ENCODE measurements at regions not wholly inside any gene's neighbourhood (a gene's known extent, or its start where the extent isn't known, plus 50 kb on each side); places are given as distances from the start of the nearest gene placed in this dataset.

GRCh38 chr18:60686142-60686541 is 313.6 kb upstream of the MC4R start:
- Histone ChIP-seq H3K27ac (no peak overlapping the region), H3K27me3 (replicated peaks in 1 of 7) (no peaks in the 10 kb centered on the region), H3K4me3 (no peak overlapping the region), H3K9me3 (peaks cover 0 to 7% (median 0%) of the 10 kb centered on the region in 8 donors), H3K4me1 (no peaks in the 10 kb centered on the region), H3K36me3 (no peaks in the 10 kb centered on the region)
- DNase-seq: no peak
- intact Hi-C loops (cut with DNase I; ENCODE audit: low total_unique reads): no loop called here
- no peak for TF ChIP-seq CTCF (IDR thresholded peaks at IDR 0.05 in 8 of 11, conservative IDR thresholded peaks at IDR 0.05 in 3 of 11)
- no peak for TF ChIP-seq POLR2A (IDR thresholded peaks at IDR 0.05)
- no peak for TF ChIP-seq POLR2AphosphoS5 (IDR thresholded peaks at IDR 0.05)
- 72 to 88% (median 78%) methylated on average over 3 of the region's 3 CpGs for WGBS, 5 donors

GRCh38 chr18:60691061-60691460 is 318.5 kb upstream of the MC4R start:
- intact Hi-C loops (cut with DNase I; ENCODE audit: low total_unique reads): no loop called here
- Histone ChIP-seq H3K9me3 (no peaks in the 10 kb centered on the region), H3K4me1 (no peaks in the 10 kb centered on the region), H3K27me3 (replicated peaks in 1 of 7) (no peaks in the 10 kb centered on the region), H3K4me3 (no peak overlapping the region), H3K36me3 (no peaks in the 10 kb centered on the region), H3K27ac (no peak overlapping the region)
- DNase-seq: no peak
- TF ChIP-seq POLR2A (IDR thresholded peaks at IDR 0.05) (no peak), POLR2AphosphoS5 (IDR thresholded peaks at IDR 0.05) (no peak), CTCF (IDR thresholded peaks at IDR 0.05 in 8 of 11, conservative IDR thresholded peaks at IDR 0.05 in 3 of 11) (no peak)

GRCh38 chr18:60693426-60693825 is 320.9 kb upstream of the MC4R start:
- DNase-seq: no peak
- Histone ChIP-seq H3K27ac (no peak overlapping the region), H3K27me3 (replicated peaks in 1 of 7) (no peaks in the 10 kb centered on the region), H3K9me3 (no peaks in the 10 kb centered on the region), H3K4me1 (no peaks in the 10 kb centered on the region), H3K4me3 (no peak overlapping the region), H3K36me3 (no peaks in the 10 kb centered on the region)
- no peak for TF ChIP-seq CTCF (IDR thresholded peaks at IDR 0.05 in 8 of 11, conservative IDR thresholded peaks at IDR 0.05 in 3 of 11)
- TF ChIP-seq POLR2A (IDR thresholded peaks at IDR 0.05): no peak
- TF ChIP-seq POLR2AphosphoS5 (IDR thresholded peaks at IDR 0.05): no peak
- WGBS, 5 donors: 78 to 92% (median 86%) methylated on average over 5 of the region's 5 CpGs
- intact Hi-C loops (cut with DNase I; ENCODE audit: low total_unique reads): no loop called here

- Histone ChIP-seq H3K36me3 (no peaks in the 10 kb centered on the region), H3K4me1 (no peaks in the 10 kb centered on the region), H3K9me3 (no peaks in the 10 kb centered on the region), H3K4me3 (no peak overlapping the region), H3K27ac (no peak overlapping the region), H3K27me3 (replicated peaks in 1 of 7) (no peaks in the 10 kb centered on the region)
- TF ChIP-seq CTCF (IDR thresholded peaks at IDR 0.05 in 8 of 11, conservative IDR thresholded peaks at IDR 0.05 in 3 of 11): no peak
- no peak for TF ChIP-seq POLR2A (IDR thresholded peaks at IDR 0.05)
- no peak for TF ChIP-seq POLR2AphosphoS5 (IDR thresholded peaks at IDR 0.05)
- intact Hi-C loops (cut with DNase I; ENCODE audit: low total_unique reads): no loop called here
- WGBS, 5 donors: 84 to 91% (median 86%) methylated on average over 3 of the region's 3 CpGs
- no peak for DNase-seq
These were observed 326.3 kb upstream of the MC4R start for GRCh38 chr18:60698901-60699300.
